HG02938 (cell line): ENCODE measurements at regions not wholly inside any gene's neighbourhood (a gene's known extent, or its start where the extent isn't known, plus 50 kb on each side); places are given as distances from the start of the nearest gene placed in this dataset.
"Not testable (repeated sequence)": the region's sequence is repeated elsewhere in the genome, so short reads cannot be mapped to it uniquely, and the experiment has no call there.

Experiments
- ATAC-seq: cut with Tn5 transposase; IDR thresholded peaks from one replicate; pipeline ENCODE4 v1.9.1; 2021; ENCODE audit warnings: mild to moderate bottlenecking, moderate library complexity; ENCODE audit not compliant: unreplicated experiment

DNA sequence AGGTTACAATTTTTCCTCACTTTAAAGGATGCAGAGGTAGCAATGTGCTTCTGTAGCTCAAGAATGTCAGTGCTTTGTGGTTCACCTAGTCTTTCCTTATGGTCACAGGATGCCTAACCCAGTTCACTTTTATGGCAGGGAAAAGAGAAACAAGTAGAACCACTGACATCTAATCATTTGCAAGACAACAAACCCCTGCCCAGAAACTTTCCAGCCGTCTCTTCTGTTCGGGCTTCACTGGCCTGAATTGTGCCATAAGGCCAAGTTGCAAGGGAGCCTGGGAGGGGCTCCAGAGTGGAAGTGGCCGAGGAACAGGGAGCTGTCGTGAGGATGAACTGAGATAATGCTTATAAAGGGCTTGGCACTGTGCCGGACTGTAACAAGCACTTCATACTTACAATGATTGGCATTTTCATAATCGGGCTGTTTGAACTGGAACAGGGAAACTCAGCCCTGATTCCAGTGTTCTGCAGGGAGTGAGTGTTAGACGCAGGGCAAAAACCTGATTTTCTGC is 212.6 kb downstream of the BCAS1 start:
- no peak for ATAC-seq

DNA sequence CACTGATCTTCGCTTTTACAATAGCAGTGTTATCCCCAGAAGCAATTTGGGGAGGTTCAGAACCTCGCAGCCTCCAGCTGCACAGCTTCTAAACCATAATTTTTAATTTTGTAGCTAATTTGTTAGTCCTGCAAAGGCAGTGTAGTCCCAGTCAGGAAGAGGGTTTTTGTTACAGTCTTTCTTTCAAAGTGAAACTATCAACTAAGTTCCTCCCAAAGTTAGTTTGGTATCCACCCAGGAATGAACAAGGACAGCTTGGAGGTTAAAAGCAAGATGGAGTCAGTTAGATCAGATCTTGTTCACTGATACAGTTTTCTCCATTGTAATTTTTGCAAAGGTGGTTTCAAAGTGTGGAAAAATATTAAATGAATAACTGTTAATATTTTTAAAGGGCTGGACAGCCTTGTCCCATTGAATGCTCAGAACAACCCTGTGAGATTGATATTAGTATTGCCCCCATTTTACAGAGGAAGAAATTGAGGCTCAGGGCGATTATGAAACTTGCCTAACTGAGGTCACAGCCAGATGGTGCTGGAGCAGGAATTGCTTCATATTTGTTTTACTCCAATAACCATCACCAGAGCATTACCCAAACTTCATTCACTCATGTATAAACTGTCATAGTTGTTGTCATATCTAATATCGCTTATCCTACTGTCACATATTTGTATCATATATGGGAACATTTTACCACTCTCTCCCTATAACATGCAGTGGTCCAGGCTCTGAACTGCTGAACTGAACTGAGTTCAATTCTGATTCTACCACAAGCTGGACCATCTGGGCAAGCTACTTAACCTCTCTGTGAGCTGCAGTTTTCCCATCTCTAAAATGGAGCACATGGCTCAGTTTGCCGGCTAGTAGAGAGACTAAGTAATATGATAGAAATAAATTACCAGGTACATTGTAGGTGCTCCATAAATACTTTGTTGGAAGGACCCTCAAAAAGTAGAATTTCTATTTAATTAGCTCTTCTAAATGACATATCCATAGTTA is 213.8 kb downstream of the BCAS1 start:
- ATAC-seq = no peak

DNA sequence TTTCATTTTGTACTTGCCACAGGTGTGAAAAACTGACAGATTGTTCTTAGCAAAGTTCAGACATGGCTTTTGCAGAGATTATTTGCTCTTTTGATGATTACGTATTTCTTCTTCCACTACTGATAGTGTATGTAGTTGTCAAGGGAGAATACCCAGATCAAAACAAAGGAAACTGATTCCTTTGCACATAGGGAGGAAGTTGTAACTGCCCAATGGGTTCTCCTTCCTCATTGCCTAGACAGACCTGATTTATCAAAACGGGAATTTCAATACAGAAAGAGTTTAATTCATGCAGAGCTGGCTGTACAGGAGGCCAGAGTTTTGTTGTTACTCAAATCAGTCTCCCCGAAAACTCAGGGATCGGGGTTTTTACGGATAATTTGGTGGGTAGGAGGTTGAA is 214.7 kb downstream of the BCAS1 start:
- ATAC-seq = no peak

- ATAC-seq = not testable (repeated sequence)
These were observed 215.8 kb downstream of the BCAS1 start for GRCh38 chr20:53854609-53854926.

- ATAC-seq = no peak
These were observed 217.2 kb downstream of the BCAS1 start for GRCh38 chr20:53853111-53853713.

DNA sequence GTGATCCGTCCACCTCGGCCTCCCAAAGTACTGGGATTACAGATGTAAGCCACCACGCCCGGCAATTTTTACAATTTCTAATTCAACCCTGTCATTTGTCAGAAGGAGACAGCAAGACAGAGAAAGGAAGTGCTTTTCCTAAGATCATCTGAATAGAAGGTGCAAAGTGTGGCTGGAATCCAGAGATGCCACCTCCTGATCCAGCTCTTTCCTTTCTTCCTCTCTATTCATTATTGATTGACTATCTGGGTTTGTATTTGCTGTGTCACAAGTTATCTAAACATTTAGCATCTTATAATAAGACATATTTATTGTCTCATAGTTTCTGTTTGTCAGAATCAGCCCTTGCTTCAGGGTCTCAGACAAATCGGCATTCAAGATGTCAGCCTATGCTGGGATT is 217.7 kb downstream of the BCAS1 start:
- no peak for ATAC-seq

GRCh38 chr20:53852014-53852413 is 218.4 kb downstream of the BCAS1 start:
- no peak for ATAC-seq

GRCh38 chr20:53850319-53850718 is 220.1 kb downstream of the BCAS1 start:
- no peak for ATAC-seq

DNA sequence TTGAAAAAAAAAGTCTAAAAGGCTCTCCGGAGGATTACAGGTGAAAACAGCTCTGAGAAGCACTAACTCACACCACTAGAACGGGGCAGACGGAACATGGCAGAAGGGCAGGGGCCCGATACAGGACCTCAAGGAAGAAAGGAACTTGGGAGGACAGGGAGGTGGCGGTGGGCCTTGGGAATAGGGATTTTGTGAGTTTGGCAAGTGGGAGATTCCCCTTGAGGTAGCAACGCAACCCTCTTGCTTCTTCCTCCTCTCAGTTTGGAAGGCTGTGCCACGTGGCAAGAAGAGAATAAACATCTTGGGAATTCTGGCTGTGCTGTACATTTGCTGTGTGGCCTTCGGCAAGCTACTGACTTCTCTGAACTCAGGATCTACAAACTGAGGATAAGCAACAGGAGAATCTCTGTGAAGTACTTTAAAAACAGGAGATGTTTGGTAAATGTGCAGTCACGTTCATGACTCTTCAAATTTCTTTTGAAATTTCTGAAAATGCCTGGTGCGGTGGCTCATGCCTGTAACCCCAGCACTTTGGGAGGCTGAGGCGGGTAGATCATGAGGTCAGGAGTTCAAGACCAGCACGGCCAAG is 220.8 kb downstream of the BCAS1 start:
- ATAC-seq = no peak

DNA sequence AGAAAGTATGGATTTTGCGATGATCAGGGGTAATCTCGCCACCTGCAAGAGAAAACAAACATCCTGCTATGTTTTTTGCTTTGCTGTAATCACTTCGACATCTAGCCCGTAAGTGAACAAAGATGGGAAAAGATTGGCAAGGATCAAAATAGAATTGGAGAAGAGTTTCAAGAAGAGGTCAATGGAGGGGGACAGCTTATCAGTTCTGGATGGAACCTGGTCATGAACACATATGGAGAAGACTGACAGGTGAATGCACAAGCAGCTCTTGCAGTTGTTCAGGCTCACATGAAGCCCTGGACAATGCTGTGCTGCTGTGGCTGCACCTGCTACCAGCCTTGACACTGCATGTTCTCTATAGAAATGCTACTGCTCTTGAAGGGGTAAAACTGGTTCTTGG is 222.1 kb downstream of the BCAS1 start:
- no peak for ATAC-seq

GRCh38 chr20:53847837-53848170 is 222.6 kb downstream of the BCAS1 start:
- no peak for ATAC-seq

DNA sequence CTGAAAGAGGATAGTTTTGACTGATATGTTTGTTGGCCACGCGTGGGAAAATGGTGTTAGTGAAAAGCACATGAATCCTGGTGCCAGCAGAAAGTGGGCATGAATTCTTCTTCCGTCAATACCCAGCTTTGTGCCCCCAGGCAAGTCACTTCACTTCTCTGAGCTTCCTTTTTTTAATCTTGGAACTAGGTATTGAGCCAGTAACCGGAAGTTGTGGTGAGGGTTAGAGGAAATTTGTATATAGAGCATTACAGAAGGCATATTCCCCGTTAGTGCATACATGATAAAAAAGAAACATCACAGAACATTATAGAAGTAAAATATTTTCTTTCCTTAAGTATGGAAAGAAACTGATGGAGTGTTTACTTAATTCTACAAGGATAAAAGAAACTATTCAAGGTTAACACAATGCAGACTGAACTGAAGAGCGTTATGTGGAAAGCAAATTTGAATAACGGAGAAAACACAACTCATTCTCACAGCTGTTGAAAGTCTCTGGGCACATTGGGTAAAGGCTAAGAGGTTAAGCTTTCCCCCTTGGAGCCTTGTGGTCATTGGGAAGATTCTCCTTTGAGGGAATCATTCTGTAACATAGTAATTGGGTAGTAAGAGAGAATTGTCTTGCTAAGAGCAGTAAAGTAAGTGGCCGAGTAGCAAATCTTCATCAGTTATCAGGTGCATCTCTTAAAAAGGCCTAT is 223.1 kb downstream of the BCAS1 start:
- ATAC-seq = no peak

DNA sequence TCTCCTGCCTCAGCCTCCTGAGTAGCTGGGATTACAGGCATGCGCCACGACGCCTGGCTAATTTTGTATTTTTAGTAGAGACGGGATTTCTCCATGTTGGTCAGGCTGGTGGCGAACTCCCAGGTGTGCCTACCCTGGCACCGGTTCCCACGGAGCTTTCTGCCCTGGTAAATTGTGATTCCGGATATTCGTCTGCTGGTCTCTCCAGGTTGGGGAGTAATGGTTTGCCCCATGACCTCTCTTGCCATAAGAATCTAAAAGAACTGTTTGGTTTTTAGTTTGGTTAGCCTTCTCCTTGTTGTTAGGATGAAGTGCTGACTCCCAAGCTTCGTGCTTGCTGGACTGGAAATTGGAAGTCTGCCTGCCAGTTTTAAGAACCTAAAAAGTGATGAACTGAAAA is 223.8 kb downstream of the BCAS1 start:
- no peak for ATAC-seq

DNA sequence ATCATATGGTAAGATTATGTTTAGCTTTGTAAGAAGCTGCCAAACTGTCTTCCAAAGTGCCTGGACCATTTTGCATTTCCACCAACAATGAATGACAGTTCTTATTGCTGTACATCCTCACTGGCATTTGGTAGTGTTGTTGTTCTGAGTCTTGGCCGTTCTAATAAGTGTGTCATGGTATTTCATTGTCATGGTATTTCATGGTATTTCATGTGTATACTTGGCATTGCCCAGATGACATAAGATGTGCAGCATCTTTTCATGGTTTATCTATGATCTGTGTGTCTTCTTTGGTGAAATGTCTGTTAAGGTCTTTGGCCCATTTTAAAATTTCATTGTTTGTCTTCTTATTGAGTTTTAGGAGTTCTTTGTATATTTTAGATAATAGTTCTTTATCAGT is 224.4 kb downstream of the BCAS1 start:
- ATAC-seq = no peak

- ATAC-seq = no peak
These were observed 226.1 kb downstream of the BCAS1 start for GRCh38 chr20:53844259-53844658.

DNA sequence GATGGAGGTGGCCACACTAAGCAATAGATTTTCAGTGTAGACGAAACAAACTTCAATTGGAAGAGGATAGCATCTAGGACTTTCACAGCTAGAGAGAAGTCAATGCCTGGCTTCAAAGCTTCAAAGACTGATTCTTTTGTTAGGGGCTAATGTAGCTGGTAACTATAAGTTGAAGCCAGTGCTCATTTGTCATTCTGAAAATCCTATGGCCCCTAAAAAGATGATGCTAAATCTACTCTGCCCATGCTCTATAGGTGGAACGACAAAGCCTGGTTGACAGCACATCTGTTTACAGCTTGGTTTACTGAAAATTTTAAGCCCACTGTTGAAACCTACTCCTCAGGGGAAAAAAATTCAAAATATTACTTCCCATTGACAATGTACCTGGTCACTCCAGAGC is 226.7 kb downstream of the BCAS1 start:
- ATAC-seq = no peak

DNA sequence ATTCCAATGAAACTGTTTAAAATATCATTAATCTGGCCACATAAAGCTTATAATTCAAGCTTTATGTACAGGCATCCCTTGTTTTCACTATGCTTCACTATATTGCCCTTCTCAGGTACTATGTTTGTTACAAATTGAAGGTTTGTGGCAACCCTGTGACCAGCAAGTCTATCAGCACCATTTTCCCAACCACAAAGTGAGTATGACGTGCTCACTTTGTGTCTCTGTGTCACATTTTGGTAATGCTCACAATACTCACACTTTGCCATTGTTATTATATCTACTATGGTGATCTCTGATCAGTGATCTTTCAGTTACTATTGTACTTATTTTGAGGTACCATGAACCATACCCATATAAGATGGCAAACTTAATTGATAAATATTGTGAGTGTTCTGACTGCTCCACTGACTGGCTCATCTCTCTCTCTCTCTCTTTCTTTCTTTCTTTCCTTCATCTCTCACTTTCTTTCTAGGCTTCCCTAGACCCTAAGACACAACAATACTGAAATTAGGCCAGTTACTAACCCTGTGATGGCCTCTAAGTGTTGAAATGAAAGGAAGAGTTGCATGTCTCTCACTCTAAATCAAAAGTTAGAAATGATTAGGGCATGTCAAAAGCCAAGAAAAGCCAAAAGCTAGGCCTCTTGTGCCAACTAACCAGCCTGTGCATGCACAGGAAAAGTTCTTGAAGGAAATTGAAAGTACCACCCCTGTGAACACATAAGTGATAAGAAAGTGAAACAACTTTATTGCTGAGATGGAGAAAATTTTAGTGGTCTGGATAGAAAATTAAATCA is 227.9 kb downstream of the BCAS1 start:
- ATAC-seq = no peak

GRCh38 chr20:53841741-53842140 is 228.7 kb downstream of the BCAS1 start:
- ATAC-seq = no peak

DNA sequence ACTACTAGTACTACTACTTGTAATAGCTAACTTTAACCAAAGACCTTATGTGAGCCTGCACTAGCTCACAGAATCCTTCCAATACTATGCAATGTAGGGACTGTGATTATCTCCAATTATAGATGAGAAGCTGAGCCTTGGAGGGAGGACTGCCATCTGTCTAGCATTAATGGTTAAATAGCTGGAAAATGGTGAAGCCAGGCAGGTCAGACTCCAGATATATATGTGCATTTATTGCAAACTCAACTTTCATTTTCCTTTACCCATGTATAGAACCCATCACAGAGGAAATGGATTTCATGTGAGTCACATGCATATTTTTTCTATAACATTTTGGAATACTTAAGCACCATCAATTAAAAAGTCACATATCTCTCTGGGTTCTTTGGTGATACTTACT is 229.9 kb downstream of the BCAS1 start:
- no peak for ATAC-seq

DNA sequence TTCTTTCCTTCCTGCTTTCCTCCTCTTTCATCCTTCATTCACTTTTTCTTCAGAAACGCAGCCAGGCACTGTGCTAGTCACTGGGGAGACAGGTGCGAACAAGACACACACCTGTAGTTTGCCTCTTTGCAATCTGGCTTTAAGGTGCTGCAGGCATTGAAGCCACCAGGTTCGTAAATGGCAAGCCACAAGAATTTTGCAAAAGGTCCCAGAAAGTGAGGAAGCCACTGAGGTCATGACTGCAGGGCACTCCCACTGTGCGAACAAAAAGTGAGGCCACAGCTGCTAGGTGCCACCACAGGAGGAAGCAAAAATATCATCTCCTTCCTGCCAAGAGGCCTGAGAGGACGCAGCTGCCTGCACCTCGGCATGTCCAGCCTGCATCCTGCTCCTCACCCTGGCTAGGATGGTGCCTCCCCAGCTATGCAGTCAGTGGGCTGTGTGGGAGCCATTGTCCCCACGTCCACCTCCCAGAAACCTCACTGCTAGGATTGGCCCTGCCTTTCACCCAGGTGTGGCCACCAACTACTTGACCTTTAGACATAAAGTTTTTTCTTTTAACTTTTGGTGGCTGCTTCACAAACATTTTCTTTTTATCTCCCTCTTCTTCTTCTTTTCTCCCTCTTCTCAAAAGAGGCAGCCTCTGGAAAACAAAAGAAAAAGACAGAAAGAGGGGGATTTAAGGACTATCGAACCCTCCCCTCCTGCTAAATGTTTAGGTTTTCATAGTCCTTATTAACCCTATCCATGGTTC is 230.8 kb downstream of the BCAS1 start:
- peak; percentile 54 for ATAC-seq
